ENCODE measurements at regions not wholly inside any gene's neighbourhood (a gene's known extent, or its start where the extent isn't known, plus 50 kb on each side); places are given as distances from the start of the nearest gene placed in this dataset.

- ChIA-PET POLR2A (no interaction called here), CTCF (no interaction called here)
- H3K9me3 Mint-ChIP-seq, result no peaks in the 10 kb centered on the region
- no peak for DNase-seq
- H3K4me1 Mint-ChIP-seq, result no peaks in the 10 kb centered on the region
- no peak overlapping the region for H3K27ac Mint-ChIP-seq
- no peak overlapping the region for H3K4me3 Mint-ChIP-seq
- H3K36me3 Mint-ChIP-seq (ENCODE audit: low read depth), result no peaks in the 10 kb centered on the region
- no peaks in the 10 kb centered on the region for H3K27me3 Mint-ChIP-seq
Observed at GRCh38 chr3:28115316-28115715, 126.1 kb upstream of the CMC1 start.

GRCh38 chr3:28117598-28117997 lies 123.8 kb upstream of the CMC1 start:
- Mint-ChIP-seq H3K9me3 (no peaks in the 10 kb centered on the region), H3K4me1 (no peaks in the 10 kb centered on the region), H3K27ac (no peak overlapping the region), H3K36me3 (ENCODE audit: low read depth) (no peaks in the 10 kb centered on the region), H3K4me3 (no peak overlapping the region), H3K27me3 (no peaks in the 10 kb centered on the region)
- CTCF ChIA-PET, result no interaction called here
- no peak for DNase-seq
- POLR2A ChIA-PET, result no interaction called here

- ChIA-PET CTCF (no interaction called here), POLR2A (no interaction called here)
- Mint-ChIP-seq H3K4me3 (no peak overlapping the region), H3K36me3 (ENCODE audit: low read depth) (no peaks in the 10 kb centered on the region), H3K27ac (no peak overlapping the region), H3K4me1 (no peaks in the 10 kb centered on the region), H3K27me3 (no peaks in the 10 kb centered on the region), H3K9me3 (no peaks in the 10 kb centered on the region)
- DNase-seq, result no peak
Observed at GRCh38 chr3:28118087-28118486, 123.3 kb upstream of the CMC1 start.

GRCh38 chr3:28122227-28122626 lies 119.2 kb upstream of the CMC1 start:
- ChIA-PET CTCF (no interaction called here), POLR2A (no interaction called here)
- Mint-ChIP-seq H3K27ac (no peak overlapping the region), H3K4me1 (no peaks in the 10 kb centered on the region), H3K4me3 (no peak overlapping the region), H3K36me3 (ENCODE audit: low read depth) (no peaks in the 10 kb centered on the region), H3K27me3 (no peaks in the 10 kb centered on the region), H3K9me3 (no peaks in the 10 kb centered on the region)
- no peak for DNase-seq

GRCh38 chr3:28124882-28125281 lies 116.5 kb upstream of the CMC1 start:
- CTCF ChIA-PET, result no interaction called here
- H3K9me3 Mint-ChIP-seq, result no peaks in the 10 kb centered on the region
- no peaks in the 10 kb centered on the region for H3K4me1 Mint-ChIP-seq
- H3K27ac Mint-ChIP-seq, result no peak overlapping the region
- H3K4me3 Mint-ChIP-seq, result no peak overlapping the region
- no peak for DNase-seq
- no peaks in the 10 kb centered on the region for H3K36me3 Mint-ChIP-seq (ENCODE audit: low read depth)
- H3K27me3 Mint-ChIP-seq, result no peaks in the 10 kb centered on the region
- POLR2A ChIA-PET, result no interaction called here

- H3K4me1 Mint-ChIP-seq, result no peaks in the 10 kb centered on the region
- H3K27me3 Mint-ChIP-seq, result no peaks in the 10 kb centered on the region
- POLR2A ChIA-PET, result no interaction called here
- CTCF ChIA-PET, result no interaction called here
- no peak overlapping the region for H3K27ac Mint-ChIP-seq
- no peaks in the 10 kb centered on the region for H3K36me3 Mint-ChIP-seq (ENCODE audit: low read depth)
- H3K4me3 Mint-ChIP-seq, result no peak overlapping the region
- no peak for DNase-seq
- no peaks in the 10 kb centered on the region for H3K9me3 Mint-ChIP-seq
Observed at GRCh38 chr3:28125342-28125741, 116.1 kb upstream of the CMC1 start.

GRCh38 chr3:28130836-28131235 lies 110.6 kb upstream of the CMC1 start:
- no peak overlapping the region for H3K27ac Mint-ChIP-seq
- H3K27me3 Mint-ChIP-seq, result no peaks in the 10 kb centered on the region
- H3K4me1 Mint-ChIP-seq, result no peaks in the 10 kb centered on the region
- ChIA-PET POLR2A (no interaction called here), CTCF (no interaction called here)
- no peaks in the 10 kb centered on the region for H3K9me3 Mint-ChIP-seq
- no peak overlapping the region for H3K4me3 Mint-ChIP-seq
- DNase-seq, result no peak
- H3K36me3 Mint-ChIP-seq (ENCODE audit: low read depth), result no peaks in the 10 kb centered on the region

- Mint-ChIP-seq H3K27ac (no peak overlapping the region), H3K4me1 (no peaks in the 10 kb centered on the region), H3K9me3 (no peaks in the 10 kb centered on the region), H3K27me3 (no peaks in the 10 kb centered on the region), H3K36me3 (ENCODE audit: low read depth) (no peaks in the 10 kb centered on the region), H3K4me3 (no peak overlapping the region)
- DNase-seq, result no peak
- ChIA-PET CTCF (no interaction called here), POLR2A (no interaction called here)
Observed at GRCh38 chr3:28132941-28133340, 108.5 kb upstream of the CMC1 start.

- CTCF ChIA-PET, result no interaction called here
- DNase-seq, result no peak
- Mint-ChIP-seq H3K36me3 (ENCODE audit: low read depth) (no peaks in the 10 kb centered on the region), H3K27me3 (no peaks in the 10 kb centered on the region), H3K9me3 (no peaks in the 10 kb centered on the region), H3K27ac (no peak overlapping the region), H3K4me3 (no peak overlapping the region), H3K4me1 (no peaks in the 10 kb centered on the region)
- POLR2A ChIA-PET, result no interaction called here
Observed at GRCh38 chr3:28134198-28134597, 107.2 kb upstream of the CMC1 start.

GRCh38 chr3:28134792-28135375 lies 106.5 kb upstream of the CMC1 start:
- ChIA-PET CTCF (no interaction called here), POLR2A (no interaction called here)
- no peaks in the 10 kb centered on the region for H3K27me3 Mint-ChIP-seq
- no peaks in the 10 kb centered on the region for H3K36me3 Mint-ChIP-seq (ENCODE audit: low read depth)
- H3K27ac Mint-ChIP-seq, result no peak overlapping the region
- no peak for DNase-seq
- H3K4me1 Mint-ChIP-seq, result no peaks in the 10 kb centered on the region
- H3K9me3 Mint-ChIP-seq, result no peaks in the 10 kb centered on the region
- H3K4me3 Mint-ChIP-seq, result no peak overlapping the region

- Mint-ChIP-seq H3K27ac (no peak overlapping the region), H3K36me3 (ENCODE audit: low read depth) (no peaks in the 10 kb centered on the region), H3K4me3 (no peak overlapping the region), H3K9me3 (no peaks in the 10 kb centered on the region), H3K4me1 (no peaks in the 10 kb centered on the region), H3K27me3 (no peaks in the 10 kb centered on the region)
- ChIA-PET POLR2A (no interaction called here), CTCF (no interaction called here)
- DNase-seq, result no peak
Observed at GRCh38 chr3:28136607-28137216, 104.7 kb upstream of the CMC1 start.

- Mint-ChIP-seq H3K9me3 (no peaks in the 10 kb centered on the region), H3K36me3 (ENCODE audit: low read depth) (no peaks in the 10 kb centered on the region), H3K4me3 (no peak overlapping the region), H3K4me1 (no peaks in the 10 kb centered on the region), H3K27me3 (no peaks in the 10 kb centered on the region), H3K27ac (no peak overlapping the region)
- POLR2A ChIA-PET, result no interaction called here
- DNase-seq, result no peak
- CTCF ChIA-PET, result no interaction called here
Observed at GRCh38 chr3:28138043-28138610, 103.3 kb upstream of the CMC1 start.

- POLR2A ChIA-PET, result no interaction called here
- H3K36me3 Mint-ChIP-seq (ENCODE audit: low read depth), result no peaks in the 10 kb centered on the region
- no peaks in the 10 kb centered on the region for H3K27me3 Mint-ChIP-seq
- H3K27ac Mint-ChIP-seq, result no peak overlapping the region
- CTCF ChIA-PET, result no interaction called here
- DNase-seq, result no peak
- H3K4me3 Mint-ChIP-seq, result no peak overlapping the region
- H3K4me1 Mint-ChIP-seq, result no peaks in the 10 kb centered on the region
- no peaks in the 10 kb centered on the region for H3K9me3 Mint-ChIP-seq
Observed at GRCh38 chr3:28139288-28139687, 102.1 kb upstream of the CMC1 start.

- H3K36me3 Mint-ChIP-seq (ENCODE audit: low read depth), result no peaks in the 10 kb centered on the region
- H3K4me3 Mint-ChIP-seq, result no peak overlapping the region
- no peak overlapping the region for H3K27ac Mint-ChIP-seq
- no peak for DNase-seq
- CTCF ChIA-PET, result no interaction called here
- POLR2A ChIA-PET, result no interaction called here
- no peaks in the 10 kb centered on the region for H3K9me3 Mint-ChIP-seq
- H3K4me1 Mint-ChIP-seq, result no peaks in the 10 kb centered on the region
- H3K27me3 Mint-ChIP-seq, result no peaks in the 10 kb centered on the region
Observed at GRCh38 chr3:28139967-28140634, 101.3 kb upstream of the CMC1 start.
